Vagina (tissue), 2 donors: ENCODE measurements at regions not wholly inside any gene's neighbourhood (a gene's known extent, or its start where the extent isn't known, plus 50 kb on each side); places are given as distances from the start of the nearest gene placed in this dataset.

Source experiments
- CTCF ChIP-seq, 3 experiments: fragments of 450-650 bp in 2 of 3; fragments of 200-600 bp in 1 of 3; sonication (generic) in 1 of 3; IDR thresholded peaks; one replicate each; pipeline ENCODE4 v1.5.1; 2017 to 2019; ENCODE audit warnings: antibody characterized with exemption in 3 of 3, mild to moderate bottlenecking in 2 of 3, moderate library complexity in 2 of 3
- POLR2A ChIP-seq, 2 donors: fragments of 450-650 bp; IDR thresholded peaks; one replicate each; pipeline ENCODE4 v1.6.1; 2017; ENCODE audit warnings: antibody characterized with exemption in 2 of 2, mild to moderate bottlenecking in 2 of 2, moderate library complexity in 2 of 2

- no peak for TF ChIP-seq POLR2A (IDR thresholded peaks at IDR 0.05)
- no peak for TF ChIP-seq CTCF (IDR thresholded peaks at IDR 0.05)
These were observed 60.5 kb upstream of the SHISAL1 start for GRCh38 chr22:44373234-44373633.
